HG03060 (cell line): ENCODE measurements at regions not wholly inside any gene's neighbourhood (a gene's known extent, or its start where the extent isn't known, plus 50 kb on each side); places are given as distances from the start of the nearest gene placed in this dataset.
A peak's percentile ranks its signal among the peaks of the same experiment; 100 is the strongest.

Source experiments
- ATAC-seq: cut with Tn5 transposase; IDR thresholded peaks from one replicate; pipeline ENCODE4 v1.9.1; 2021; ENCODE audit warnings: low read depth, moderate number of reproducible peaks; ENCODE audit not compliant: unreplicated experiment

DNA sequence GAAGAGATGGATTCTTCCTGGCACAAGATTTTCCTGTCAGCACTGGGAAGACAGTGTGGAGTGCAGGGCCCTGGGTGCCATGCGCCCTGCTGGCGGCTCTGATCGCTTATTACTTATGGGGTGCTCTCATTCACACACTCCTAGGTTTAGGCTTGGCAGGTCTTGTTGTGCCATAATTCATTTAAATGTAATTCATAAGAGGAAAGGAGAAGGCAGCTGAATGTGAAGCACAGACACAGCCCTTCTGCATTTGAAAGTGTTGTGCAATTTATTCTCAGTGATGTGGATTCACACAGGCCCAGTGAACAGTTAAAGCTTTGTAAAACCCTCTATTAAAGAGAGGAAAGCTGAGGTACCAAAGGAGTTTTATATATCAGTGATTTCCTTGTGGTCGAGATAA is 249.7 kb downstream of the C4orf33 start:
- ATAC-seq, result no peak

DNA sequence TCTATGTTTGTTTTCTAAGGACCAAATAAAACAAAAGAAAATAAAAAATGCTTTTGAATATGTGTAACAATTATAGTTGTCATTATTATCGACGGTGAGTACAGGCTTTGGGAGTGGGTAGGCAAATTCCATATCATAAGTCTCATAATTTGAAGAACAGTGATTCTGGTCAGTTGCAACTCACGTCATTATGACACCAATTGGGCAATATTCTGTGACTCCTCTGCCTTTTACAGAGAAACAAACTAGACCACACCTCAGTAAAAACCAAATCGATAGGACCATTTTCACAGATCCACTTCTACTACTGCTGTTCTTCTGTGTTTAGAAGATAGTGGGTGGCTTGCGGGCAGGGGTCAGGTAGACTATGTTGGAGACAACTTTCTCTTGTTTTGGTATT is 250.1 kb downstream of the C4orf33 start:
- no peak for ATAC-seq

DNA sequence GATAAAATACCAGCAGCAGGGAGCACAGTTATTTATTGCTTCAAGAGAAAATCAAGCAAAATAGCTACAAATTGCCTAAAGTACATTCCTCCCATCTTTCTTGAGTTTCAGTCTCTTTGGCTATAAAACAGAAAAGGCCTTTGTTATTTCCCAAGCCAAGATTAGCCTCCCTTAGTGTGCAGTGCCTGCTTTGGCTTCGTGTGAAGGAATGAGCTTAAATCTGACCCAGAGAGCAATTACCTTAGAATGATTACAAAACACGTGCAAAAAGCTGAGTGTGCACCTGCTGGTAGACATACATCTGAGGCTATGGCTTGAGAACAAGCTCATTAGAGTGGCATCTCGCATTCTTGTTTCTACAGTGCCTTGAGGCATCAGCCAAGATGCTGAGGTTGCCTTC is 250.8 kb downstream of the C4orf33 start:
- no peak for ATAC-seq

DNA sequence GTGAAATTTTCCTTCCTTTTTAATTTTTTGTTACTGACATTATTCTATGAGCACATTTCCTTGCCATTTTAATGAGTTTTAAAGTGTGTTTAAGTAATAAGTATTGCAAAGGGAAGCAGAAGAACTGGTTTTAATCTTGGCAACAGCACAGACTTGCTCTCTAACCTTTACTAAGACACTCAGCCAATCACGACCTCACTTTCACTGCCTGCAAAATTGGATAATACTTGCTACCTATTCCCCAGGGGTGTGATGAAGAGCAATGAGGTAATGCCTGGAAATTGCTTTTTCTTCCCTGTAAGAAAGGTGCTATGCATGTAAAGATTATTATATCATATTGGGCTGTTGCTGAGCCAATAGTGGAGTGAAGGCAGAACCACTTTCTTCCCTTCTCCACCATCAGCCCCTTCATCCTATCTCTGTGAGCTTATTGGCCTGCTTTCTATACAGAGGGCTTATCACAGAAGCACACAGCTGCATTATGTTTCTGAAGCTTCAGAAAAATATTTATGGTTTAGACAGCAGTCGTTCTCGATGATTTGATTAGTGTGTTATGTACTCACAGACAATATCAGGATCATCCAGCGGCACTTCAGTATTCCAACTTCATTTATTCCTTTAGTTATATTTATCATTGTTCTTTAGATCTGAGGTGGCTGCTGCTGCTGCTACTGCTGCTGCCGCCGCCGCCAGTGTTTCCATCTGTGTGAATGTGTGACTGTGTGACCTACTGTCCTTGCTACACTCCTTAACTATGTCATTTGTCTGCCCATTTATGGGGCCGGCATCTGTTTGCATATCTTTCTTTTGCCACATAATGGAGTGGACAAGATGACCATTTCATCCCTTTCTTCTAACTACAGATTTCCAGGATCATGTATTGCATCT is 255.1 kb downstream of the C4orf33 start:
- no peak for ATAC-seq

DNA sequence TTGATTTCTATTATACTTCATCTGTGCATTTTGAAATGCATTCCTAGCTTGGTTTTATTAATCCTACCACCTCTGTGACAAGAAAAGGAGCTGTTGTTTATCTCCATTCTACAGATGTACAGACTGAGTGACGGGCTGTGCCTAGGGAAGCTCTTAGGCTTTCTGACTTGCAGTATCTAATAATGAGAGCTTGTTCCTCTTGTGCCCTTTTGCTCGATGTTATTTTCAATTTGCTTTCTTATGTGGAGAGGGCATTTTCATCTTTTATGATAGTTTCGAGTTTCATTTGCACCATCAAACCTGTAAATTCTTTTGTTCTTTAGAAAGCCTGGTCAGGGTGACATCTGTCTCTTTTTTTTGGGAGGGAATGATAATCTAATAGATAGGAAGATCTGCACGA is 256.5 kb downstream of the C4orf33 start:
- no peak for ATAC-seq

DNA sequence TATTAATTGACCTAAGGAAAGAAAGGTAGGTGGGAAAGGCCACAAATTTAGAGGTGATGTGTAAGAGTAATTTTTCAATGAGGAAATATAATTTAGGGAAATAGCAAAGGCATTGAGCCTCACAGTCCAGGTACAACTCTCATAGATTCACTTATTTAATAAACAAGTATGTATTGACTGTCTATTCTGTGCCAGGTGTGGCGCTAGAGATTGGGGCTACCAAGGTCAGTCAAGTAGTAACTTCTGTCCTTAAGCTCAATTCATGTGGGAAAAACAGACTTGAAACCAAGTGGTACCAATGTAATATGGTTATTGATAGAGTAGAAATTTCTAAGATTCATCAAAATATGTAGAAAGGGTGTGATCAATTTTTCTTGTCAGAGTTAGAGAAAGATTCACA is 257.5 kb downstream of the C4orf33 start:
- ATAC-seq, result no peak

DNA sequence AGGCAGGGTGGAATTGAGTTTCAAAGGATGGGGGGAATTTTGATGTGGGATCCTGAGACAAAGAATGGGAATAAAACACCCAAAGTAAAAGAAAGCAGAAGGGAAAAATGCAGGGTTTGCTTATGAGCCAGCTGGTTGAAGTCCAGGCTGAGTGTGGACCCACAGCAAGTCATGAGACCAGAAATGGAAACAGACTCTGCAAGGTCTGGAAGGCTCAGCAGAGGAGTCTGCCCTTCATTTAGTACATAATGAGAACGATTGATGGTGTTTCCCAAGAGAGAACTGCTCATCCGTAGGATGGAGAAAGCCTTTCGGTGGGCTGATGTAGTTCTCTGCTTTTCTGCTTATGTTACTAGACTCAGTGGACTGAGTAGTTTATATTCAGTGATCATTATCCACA is 259.1 kb downstream of the C4orf33 start:
- ATAC-seq, result no peak

DNA sequence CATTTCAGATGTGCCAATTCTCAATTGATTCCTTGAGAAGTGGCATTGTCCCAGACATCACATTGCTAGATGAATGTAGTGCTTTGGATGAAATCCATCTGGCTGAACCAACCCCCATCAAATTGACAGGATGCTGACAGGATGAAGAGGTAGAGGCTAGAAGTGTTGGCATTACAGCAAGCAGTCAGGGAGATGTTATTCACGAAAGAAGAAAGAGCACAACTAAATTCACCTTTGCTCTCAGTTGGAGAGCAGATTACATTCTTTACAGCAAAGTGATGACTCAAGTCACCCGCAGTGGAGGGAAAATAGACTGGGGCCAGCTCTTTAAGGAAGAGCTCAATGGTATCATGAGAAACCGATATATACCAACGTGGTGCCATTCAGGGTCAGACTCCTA is 259.6 kb downstream of the C4orf33 start:
- ATAC-seq, result no peak

DNA sequence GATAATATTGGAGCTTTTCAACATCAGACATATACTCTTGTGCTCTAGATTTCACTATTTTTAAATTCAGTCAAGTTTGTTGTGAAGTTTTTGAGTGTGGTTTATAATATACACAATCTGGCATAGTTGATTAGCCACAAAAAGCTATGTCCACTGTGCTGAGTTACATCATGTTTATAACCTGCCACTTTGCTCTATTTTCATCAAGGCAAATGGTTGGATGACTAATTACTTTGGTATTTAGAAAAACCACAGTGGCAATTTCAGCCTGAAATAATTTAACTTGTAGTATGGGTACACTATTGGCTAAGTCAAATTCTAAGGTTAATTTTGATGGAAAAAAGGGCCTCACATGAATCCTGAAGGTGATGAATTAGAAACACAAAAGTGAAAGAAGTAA is 262.6 kb downstream of the C4orf33 start:
- no peak for ATAC-seq

DNA sequence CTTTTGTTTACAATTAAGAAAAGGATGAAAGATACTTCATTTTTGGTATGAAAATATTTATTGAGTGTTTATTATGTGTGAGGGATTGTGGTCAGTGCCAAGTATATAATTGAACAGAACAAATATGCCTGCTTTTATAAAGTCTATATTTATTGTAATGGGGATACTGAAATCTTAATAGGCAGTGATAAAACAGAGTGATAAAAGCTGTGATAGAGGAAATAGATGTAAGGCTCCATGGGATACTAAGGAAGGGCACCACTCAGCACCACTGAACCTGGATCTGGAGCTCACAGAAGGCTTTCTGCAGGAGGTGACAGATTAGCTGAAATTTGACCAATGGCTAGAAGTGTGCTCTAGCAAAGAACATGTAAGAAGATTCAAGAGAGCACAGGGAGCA is 263.5 kb downstream of the C4orf33 start:
- ATAC-seq, result no peak

DNA sequence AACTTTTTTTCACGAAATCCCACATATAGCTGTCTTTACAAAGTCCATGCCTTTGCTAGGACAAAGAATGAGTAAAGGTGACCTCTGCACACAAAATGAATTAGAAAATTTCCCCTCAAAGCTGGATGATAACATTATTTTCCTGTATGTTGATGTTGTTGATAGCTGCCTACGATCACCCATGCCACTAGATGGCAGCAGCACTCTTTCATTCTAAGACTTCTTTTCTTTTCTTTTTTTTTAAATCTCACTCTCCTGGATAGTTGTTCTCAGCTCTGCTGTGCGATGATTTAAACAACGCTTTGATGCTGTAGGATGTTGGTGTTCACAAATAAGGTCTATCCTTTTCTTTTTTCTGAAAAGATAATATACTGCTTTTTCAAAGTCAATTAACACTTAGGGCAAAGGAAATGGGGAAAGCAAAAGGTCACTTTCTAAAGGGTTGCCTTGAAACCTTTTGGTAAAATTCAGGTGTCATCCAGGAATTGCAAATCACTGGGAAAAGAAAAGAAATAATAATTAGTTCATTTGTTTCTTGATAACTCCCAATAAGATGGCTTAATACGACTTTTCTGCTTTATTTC is 266.8 kb downstream of the C4orf33 start:
- ATAC-seq, result peak; percentile 84

DNA sequence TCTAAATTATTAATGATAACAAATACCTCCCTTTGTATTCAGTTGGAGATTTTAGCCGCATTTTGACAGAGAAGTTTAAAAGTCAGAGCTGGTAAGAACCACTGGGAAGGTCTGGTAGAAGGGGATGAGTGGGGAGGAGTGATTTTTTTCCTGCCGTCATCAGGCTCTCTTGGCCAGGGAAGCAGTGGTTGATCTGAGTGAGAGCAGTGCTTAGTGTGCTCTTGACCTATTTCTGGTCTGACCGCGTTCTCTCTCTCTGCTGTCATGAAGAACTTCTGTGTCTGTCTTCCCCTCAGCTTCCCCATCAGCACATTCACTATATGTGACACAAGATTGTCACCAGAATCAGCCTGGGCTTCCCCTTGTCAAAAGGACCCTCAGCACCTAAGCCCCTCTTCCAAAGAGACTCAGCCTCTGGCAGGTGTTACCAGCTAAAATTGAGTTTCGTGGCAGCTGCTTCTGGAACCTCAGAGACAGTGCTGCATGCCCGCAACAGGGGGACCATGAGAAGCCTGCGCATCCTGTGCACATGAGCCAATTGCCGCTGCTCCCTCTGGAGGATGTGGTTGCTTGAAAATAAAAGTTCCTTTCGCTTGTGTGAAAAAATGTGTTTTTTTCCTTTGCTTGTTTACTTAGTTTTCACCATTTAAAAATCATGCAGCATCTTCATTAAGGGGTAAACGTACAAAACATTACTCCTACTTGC is 268.9 kb downstream of the C4orf33 start:
- ATAC-seq, result no peak

DNA sequence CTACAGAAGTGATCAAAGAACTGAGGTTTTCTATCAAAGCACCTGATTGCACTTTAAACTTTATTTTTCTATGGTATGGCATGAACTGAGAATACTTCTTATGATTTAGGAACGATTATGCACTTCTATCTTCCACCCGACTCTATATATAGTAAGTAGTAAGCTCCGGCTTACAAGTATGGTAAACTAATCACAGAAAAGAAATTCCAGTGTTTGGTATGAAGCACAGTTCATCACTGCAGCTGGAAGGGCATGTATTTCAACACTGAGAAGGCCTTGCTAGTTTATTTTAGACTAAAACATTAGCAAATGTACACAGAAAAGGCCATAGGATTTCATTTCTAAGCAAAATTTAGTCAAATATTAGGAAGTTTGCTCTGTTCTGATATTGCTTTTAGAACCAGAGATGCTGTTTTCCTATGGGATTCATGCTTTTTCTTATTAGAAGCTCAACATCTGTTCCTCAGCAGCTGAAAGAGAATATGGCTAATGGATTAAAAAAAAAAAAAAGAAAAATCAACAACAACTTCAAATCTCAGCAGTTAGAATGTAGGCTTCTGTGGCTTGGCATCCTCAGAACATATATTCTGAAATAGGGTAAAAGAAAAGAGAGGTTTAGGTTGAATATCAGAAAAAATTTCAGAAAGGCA is 273.5 kb downstream of the C4orf33 start:
- no peak for ATAC-seq

DNA sequence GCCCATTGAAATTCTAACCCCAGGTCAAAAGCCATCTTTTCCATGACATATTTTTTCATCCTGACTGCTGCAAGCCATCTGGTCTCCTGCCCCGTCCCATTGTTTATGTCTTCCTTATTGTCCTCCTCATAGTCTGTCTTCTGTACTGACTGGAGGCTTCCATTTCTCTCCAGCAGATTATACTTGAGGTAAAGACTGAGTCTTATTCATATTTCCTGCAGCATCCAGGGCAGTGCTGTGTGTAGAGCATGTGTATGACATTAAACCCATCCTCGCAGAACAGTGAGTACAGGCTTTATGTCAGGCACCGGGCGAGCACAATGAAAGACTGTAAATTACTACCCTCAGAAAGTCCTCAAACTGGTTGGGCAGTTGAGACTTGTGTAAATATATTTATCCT is 275.1 kb downstream of the C4orf33 start:
- no peak for ATAC-seq

DNA sequence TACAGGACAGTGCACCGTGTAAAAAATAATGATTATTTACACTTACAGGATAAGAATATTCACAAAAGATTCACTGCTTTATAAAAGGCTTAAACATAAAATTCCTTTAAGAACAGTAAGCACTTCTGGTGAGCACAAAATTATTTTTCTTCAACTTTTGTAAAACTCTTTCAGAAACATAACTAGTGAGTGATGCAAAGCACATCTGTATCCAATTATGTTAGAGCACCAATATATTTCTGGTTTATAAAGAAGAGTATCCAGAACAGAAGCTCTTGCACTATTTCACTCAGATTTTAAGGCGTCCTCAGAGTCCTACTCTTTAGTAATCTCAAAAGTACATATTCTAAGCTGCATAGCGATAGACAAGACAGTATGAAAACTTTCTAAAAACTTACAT is 276.0 kb downstream of the C4orf33 start:
- no peak for ATAC-seq

DNA sequence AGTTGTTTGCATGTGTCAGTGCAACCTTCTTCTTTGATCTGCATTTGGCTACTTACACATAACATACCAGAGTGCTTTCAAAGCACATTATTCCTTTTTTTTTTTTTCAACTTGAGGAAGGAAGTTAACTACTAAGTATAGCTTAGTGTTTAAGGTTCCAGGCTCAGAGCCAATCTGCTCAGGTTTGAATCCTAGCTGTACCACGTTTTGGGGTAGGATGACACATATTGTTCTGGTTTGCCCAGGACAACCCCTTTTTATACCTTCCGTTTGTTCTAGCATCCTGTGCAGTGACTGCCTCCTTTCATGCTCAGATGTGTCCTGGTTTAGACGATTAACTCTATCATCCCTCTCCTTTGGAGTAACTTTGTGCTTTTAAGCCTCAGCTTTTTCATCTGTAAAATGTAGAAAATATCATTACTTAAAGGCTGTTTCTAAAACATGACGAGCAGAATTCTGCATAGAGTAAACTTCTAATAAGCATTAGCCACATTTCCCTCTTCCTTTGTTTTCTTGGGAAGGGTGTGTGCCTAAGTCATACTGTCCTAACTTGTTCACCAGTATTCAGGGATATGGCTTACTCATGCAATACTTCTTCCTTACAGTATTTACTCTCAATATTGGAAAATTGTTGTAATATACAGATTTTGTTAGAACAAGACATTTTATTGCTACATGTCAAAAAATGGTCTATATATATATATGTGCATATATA is 281.3 kb downstream of the C4orf33 start:
- no peak for ATAC-seq

DNA sequence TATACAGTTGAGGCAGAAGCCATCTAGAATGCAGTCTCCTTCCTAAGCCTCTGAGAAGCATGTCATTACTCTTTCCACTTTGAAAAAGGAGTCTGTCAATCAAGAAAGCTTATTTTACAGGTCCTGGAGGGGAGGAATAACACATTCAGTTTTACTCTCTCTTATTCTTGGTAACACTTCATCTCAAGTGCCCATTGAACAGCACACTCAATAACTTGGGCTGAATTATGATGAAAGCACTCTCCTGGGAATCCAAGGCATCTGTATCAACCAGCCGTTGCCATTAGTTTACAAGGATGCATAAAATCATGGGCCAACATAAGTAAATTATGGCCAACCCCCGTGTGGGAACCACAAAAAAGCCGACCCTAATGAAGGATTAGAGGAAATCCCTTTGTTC is 282.4 kb downstream of the C4orf33 start:
- no peak for ATAC-seq

DNA sequence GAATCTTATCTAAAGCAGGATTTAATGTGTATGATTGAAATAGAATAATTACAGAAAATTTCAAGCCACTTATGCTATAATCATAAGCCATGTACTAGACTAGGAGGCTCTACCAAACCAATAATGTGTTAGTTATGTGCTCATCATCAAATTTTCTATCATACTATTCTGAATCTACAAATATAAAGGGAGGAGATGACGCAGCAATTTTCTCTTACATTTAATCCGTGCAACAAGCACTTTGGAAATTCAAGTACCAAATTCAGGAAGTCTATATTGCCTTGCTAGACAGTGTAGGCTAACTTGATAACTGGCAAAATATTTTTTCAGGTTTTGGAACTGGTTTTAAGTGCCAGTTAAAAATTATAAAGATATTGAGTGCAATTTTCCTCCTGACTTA is 283.5 kb downstream of the C4orf33 start:
- ATAC-seq, result no peak

DNA sequence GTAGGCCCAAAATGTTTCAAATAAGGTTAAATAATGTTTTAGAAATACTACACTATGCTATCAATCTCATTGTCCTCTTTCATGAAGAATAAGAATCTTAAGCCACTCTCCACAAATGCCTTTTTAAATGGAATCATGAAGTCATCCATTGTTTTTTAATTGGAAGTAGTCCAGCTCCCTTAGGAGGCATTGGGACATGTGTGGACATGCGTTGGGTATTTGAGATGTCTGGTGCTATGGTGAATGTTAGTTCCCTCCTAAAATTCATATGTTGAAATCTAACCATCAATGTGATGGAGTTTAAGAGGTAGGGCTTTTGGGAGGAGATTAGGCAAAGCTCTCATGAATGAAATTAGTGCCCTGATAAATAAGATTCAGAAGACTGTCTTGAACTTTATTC is 289.0 kb downstream of the C4orf33 start:
- ATAC-seq, result no peak

DNA sequence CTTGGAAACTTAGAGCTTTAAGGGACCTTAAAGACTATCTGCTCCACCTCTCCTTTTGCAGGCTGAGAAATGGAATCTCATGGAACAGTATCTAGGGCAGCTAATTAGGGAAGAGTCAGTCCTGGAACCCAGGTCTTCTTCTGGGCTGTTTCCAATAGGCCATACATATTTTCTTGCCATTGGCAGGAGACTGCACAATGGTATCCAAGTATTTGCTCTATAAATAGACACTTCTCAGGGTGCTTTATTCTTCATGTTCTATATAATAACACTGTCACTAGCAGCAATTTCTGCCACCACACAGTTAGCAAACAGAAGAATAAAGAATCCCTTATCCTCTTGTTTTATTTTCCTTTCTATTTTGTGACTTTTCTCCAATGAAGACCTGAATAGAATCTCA is 291.7 kb downstream of the C4orf33 start:
- ATAC-seq, result no peak

DNA sequence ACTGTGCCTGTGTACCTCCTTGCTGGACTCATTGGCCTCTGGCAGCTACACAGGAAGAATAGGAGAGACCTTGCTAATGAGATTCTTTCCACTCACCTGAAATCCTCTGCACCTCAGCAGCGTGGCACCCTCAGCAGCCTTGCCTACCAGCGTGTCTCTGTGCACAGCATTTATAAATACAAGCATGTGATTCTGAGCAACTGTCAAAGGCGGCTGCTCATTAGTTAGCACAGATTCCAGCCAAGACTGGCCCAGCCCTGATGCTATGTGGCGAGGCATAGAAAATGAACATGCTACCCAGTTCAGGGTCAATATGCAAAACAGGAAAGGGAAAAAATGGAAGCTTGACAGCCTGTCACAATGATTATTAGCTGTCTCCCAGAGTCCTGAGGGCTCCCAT is 298.0 kb downstream of the C4orf33 start:
- ATAC-seq, result no peak
